ENCODE measurements at regions not wholly inside any gene's neighbourhood (a gene's known extent, or its start where the extent isn't known, plus 50 kb on each side); places are given as distances from the start of the nearest gene placed in this dataset.

- TF ChIP-seq POLR2A (IDR thresholded peaks at IDR 0.05; ENCODE audit: low read length) = no peak
- no peak for TF ChIP-seq GATA1 (IDR thresholded peaks at IDR 0.05; ENCODE audit: low read depth, low read length)
These were observed 142.0 kb upstream of the IGSF21 start for GRCh38 chr1:17965515-17966100.

Data from erythroblast (primary cell).